ENCODE measurements at regions not wholly inside any gene's neighbourhood (a gene's known extent, or its start where the extent isn't known, plus 50 kb on each side); places are given as distances from the start of the nearest gene placed in this dataset.
"Not testable (repeated sequence)": the region's sequence is repeated elsewhere in the genome, so short reads cannot be mapped to it uniquely, and the experiment has no call there.

- peak overlapping the region; percentile 13 for H3K27ac ChIP-seq
- peak; percentile 34 for DNase-seq (ENCODE audit: low read depth, low spot score)
These were observed 348.8 kb downstream of the METTL4 start for GRCh38 chr18:2222270-2223185.

GRCh38 chr18:2223449-2223848 lies 347.9 kb downstream of the METTL4 start:
- DNase-seq (ENCODE audit: low read depth, low spot score) = no peak
- H3K27ac ChIP-seq = no peak overlapping the region

- DNase-seq (ENCODE audit: low read depth, low spot score) = no peak
- no peak overlapping the region for H3K27ac ChIP-seq
These were observed 347.5 kb downstream of the METTL4 start for GRCh38 chr18:2223849-2224248.

- DNase-seq (ENCODE audit: low read depth, low spot score) = no peak
- no peak overlapping the region for H3K27ac ChIP-seq
These were observed 335.1 kb downstream of the METTL4 start for GRCh38 chr18:2236232-2236631.

GRCh38 chr18:2237706-2238105 lies 333.6 kb downstream of the METTL4 start:
- no peak for DNase-seq (ENCODE audit: low read depth, low spot score)
- H3K27ac ChIP-seq = no peak overlapping the region

- peak overlapping the region; percentile 73 for H3K27ac ChIP-seq
- no peak for DNase-seq (ENCODE audit: low read depth, low spot score)
These were observed 331.0 kb downstream of the METTL4 start for GRCh38 chr18:2240311-2240705.

- H3K27ac ChIP-seq = no peak overlapping the region
- no peak for DNase-seq (ENCODE audit: low read depth, low spot score)
These were observed 326.7 kb downstream of the METTL4 start for GRCh38 chr18:2244641-2245040.

- not testable (repeated sequence) for H3K27ac ChIP-seq; DNase-seq (ENCODE audit: low read depth, low spot score)
These were observed 324.2 kb downstream of the METTL4 start for GRCh38 chr18:2247101-2247500.

GRCh38 chr18:2254977-2255376 lies 316.3 kb downstream of the METTL4 start:
- no peak for DNase-seq (ENCODE audit: low read depth, low spot score)
- no peak overlapping the region for H3K27ac ChIP-seq

- DNase-seq (ENCODE audit: low read depth, low spot score) = no peak
- no peak overlapping the region for H3K27ac ChIP-seq
These were observed 314.7 kb downstream of the METTL4 start for GRCh38 chr18:2256577-2256976.

- no peak for DNase-seq (ENCODE audit: low read depth, low spot score)
- H3K27ac ChIP-seq = no peak overlapping the region
These were observed 312.4 kb downstream of the METTL4 start for GRCh38 chr18:2258954-2259353.

GRCh38 chr18:2263303-2263890 lies 307.9 kb downstream of the METTL4 start:
- no peak for DNase-seq (ENCODE audit: low read depth, low spot score)
- no peak overlapping the region for H3K27ac ChIP-seq

GRCh38 chr18:2274613-2275012 lies 296.7 kb downstream of the METTL4 start:
- H3K27ac ChIP-seq = no peak overlapping the region
- no peak for DNase-seq (ENCODE audit: low read depth, low spot score)

- no peak for DNase-seq (ENCODE audit: low read depth, low spot score)
- no peak overlapping the region for H3K27ac ChIP-seq
These were observed 290.2 kb downstream of the METTL4 start for GRCh38 chr18:2281086-2281485.

- H3K27ac ChIP-seq = no peak overlapping the region
- no peak for DNase-seq (ENCODE audit: low read depth, low spot score)
These were observed 289.6 kb downstream of the METTL4 start for GRCh38 chr18:2281523-2282199.

GRCh38 chr18:2293109-2293839 lies 278.0 kb downstream of the METTL4 start:
- H3K27ac ChIP-seq = no peak overlapping the region
- DNase-seq (ENCODE audit: low read depth, low spot score) = no peak

- no peak for DNase-seq (ENCODE audit: low read depth, low spot score)
- no peak overlapping the region for H3K27ac ChIP-seq
These were observed 270.0 kb downstream of the METTL4 start for GRCh38 chr18:2301316-2301715.

- peak overlapping the region; percentile 86 for H3K27ac ChIP-seq
- no peak for DNase-seq (ENCODE audit: low read depth, low spot score)
These were observed 269.3 kb downstream of the METTL4 start for GRCh38 chr18:2302012-2302411.

GRCh38 chr18:2302628-2303516 lies 268.4 kb downstream of the METTL4 start:
- DNase-seq (ENCODE audit: low read depth, low spot score) = peak; percentile 5
- peak overlapping the region; percentile 86 for H3K27ac ChIP-seq

Measured in epithelial cell of prostate (primary cell).